Tibial nerve (tissue), 4 donors: ENCODE measurements at regions not wholly inside any gene's neighbourhood (a gene's known extent, or its start where the extent isn't known, plus 50 kb on each side); places are given as distances from the start of the nearest gene placed in this dataset.

Experiments used
- DNase-seq, 2 donors: peaks; one replicate each; pipeline ENCODE4 v3.0.0-alpha.2; 2019; ENCODE audit warnings: low spot score in 2 of 2
- H3K27ac ChIP-seq, 4 donors: fragments of 200-600 bp; sonication (generic) in 3 of 4; one replicate each; pipeline ENCODE4 v1.5.1; 2017 to 2019; ENCODE audit warnings: mild to moderate bottlenecking in 1 of 4
- H3K27me3 ChIP-seq, 2 donors: fragments of 200-600 bp; sonication (generic) in 1 of 2; one replicate each; pipeline versions ENCODE4 v1.5.1 to v1.6.0; 2017 to 2019
- H3K36me3 ChIP-seq, 3 donors: fragments of 200-600 bp; sonication (generic); one replicate each; pipeline ENCODE4 v1.5.1; 2018 to 2019
- H3K4me1 ChIP-seq, 4 donors: fragments of 200-600 bp; sonication (generic) in 3 of 4; one replicate each; pipeline ENCODE4 v1.5.1; 2017 to 2019
- H3K4me3 ChIP-seq, 4 donors: fragments of 200-600 bp; sonication (generic) in 3 of 4; one replicate each; pipeline ENCODE4 v1.5.1; 2017 to 2019; ENCODE audit warnings: mild to moderate bottlenecking in 1 of 4, moderate library complexity in 1 of 4
- H3K9me3 ChIP-seq, 4 donors: fragments of 200-600 bp; sonication (generic) in 3 of 4; one replicate each; pipeline ENCODE4 v1.5.1; 2017 to 2019
- CTCF ChIP-seq, 5 experiments: fragments of 200-600 bp in 3 of 5; fragments of 450-650 bp in 2 of 5; sonication (generic) in 3 of 5; IDR thresholded peaks; one replicate each; pipeline ENCODE4 v1.5.1; 2016 to 2019; ENCODE audit warnings: antibody characterized with exemption in 5 of 5, mild to moderate bottlenecking in 3 of 5, moderate library complexity in 2 of 5
- EP300 ChIP-seq, 2 donors: sonication (generic); formaldehyde crosslinking; IDR thresholded peaks; one replicate each; pipeline ENCODE4 v1.6.1; 2017; ENCODE audit warnings: antibody characterized with exemption in 2 of 2, mild to moderate bottlenecking in 1 of 2
- POLR2A ChIP-seq, 2 donors: fragments of 450-650 bp; IDR thresholded peaks; one replicate each; pipeline ENCODE4 v1.6.1; 2017; ENCODE audit warnings: antibody characterized with exemption in 2 of 2, mild to moderate bottlenecking in 2 of 2, moderate library complexity in 2 of 2
- WGBS, 2 donors: methylation state at CpG; one replicate each; pipeline ENCODE4 v1.1.5; 2018; 5-methylcytosine and 5-hydroxymethylcytosine counted together

- H3K4me1 ChIP-seq: peaks cover 0 to 18% (median 0%) of the 10 kb centered on the region in 4 donors
- H3K27ac ChIP-seq: no peak overlapping the region
- no peak for DNase-seq
- 50 to 55% methylated on average over 9 to 10 of the region's 10 CpGs for WGBS, 2 donors
- TF ChIP-seq CTCF (IDR thresholded peaks at IDR 0.05) (no peak), EP300 (IDR thresholded peaks at IDR 0.05) (no peak), POLR2A (IDR thresholded peaks at IDR 0.05) (no peak)
- H3K27me3 ChIP-seq: no peaks in the 10 kb centered on the region
- H3K9me3 ChIP-seq: no peaks in the 10 kb centered on the region
- H3K36me3 ChIP-seq: no peaks in the 10 kb centered on the region
- no peak overlapping the region for H3K4me3 ChIP-seq
These were observed 51.9 kb upstream of the TSPAN11 start for GRCh38 chr12:30874455-30875321.

GRCh38 chr12:30870491-30871265, 55.9 kb upstream of the TSPAN11 start:
- TF ChIP-seq EP300 (IDR thresholded peaks at IDR 0.05): no peak
- no peak for TF ChIP-seq POLR2A (IDR thresholded peaks at IDR 0.05)
- no peak for TF ChIP-seq CTCF (IDR thresholded peaks at IDR 0.05)
- no peaks in the 10 kb centered on the region for H3K27me3 ChIP-seq
- peaks cover 0 to 4% (median 2%) of the 10 kb centered on the region in 4 donors for H3K9me3 ChIP-seq
- DNase-seq: no peak
- WGBS, 2 donors: 87 to 94% methylated on average over 7 of the region's 7 CpGs
- peaks cover 0 to 16% (median 0%) of the 10 kb centered on the region in 4 donors for H3K4me1 ChIP-seq
- H3K36me3 ChIP-seq: no peaks in the 10 kb centered on the region
- no peak overlapping the region for H3K4me3 ChIP-seq
- H3K27ac ChIP-seq: no peak overlapping the region

- no peak for DNase-seq
- H3K36me3 ChIP-seq: no peaks in the 10 kb centered on the region
- no peak overlapping the region for H3K4me3 ChIP-seq
- no peak overlapping the region for H3K27ac ChIP-seq
- no peaks in the 10 kb centered on the region for H3K27me3 ChIP-seq
- H3K4me1 ChIP-seq: no peaks in the 10 kb centered on the region
- H3K9me3 ChIP-seq: peaks cover 0 to 4% (median 2%) of the 10 kb centered on the region in 4 donors
- no peak for TF ChIP-seq EP300 (IDR thresholded peaks at IDR 0.05)
- no peak for TF ChIP-seq CTCF (IDR thresholded peaks at IDR 0.05)
- TF ChIP-seq POLR2A (IDR thresholded peaks at IDR 0.05): no peak
These were observed 59.1 kb upstream of the TSPAN11 start for GRCh38 chr12:30867415-30867814.

GRCh38 chr12:30866256-30866655, 60.3 kb upstream of the TSPAN11 start:
- no peak for DNase-seq
- Histone ChIP-seq H3K9me3 (peaks cover 0 to 4% (median 2%) of the 10 kb centered on the region in 4 donors), H3K4me1 (no peaks in the 10 kb centered on the region), H3K36me3 (no peaks in the 10 kb centered on the region), H3K4me3 (no peak overlapping the region), H3K27ac (no peak overlapping the region), H3K27me3 (no peaks in the 10 kb centered on the region)
- no peak for TF ChIP-seq POLR2A (IDR thresholded peaks at IDR 0.05)
- no peak for TF ChIP-seq CTCF (IDR thresholded peaks at IDR 0.05)
- TF ChIP-seq EP300 (IDR thresholded peaks at IDR 0.05): no peak
- WGBS, 2 donors: 93 to 94% methylated on average over 1 of the region's 1 CpG

GRCh38 chr12:30863839-30864238, 62.7 kb upstream of the TSPAN11 start:
- TF ChIP-seq EP300 (IDR thresholded peaks at IDR 0.05): no peak
- no peak for TF ChIP-seq POLR2A (IDR thresholded peaks at IDR 0.05)
- no peak for TF ChIP-seq CTCF (IDR thresholded peaks at IDR 0.05)
- 79% methylated on average over 2 of the region's 2 CpGs for WGBS, 2 donors
- H3K4me3 ChIP-seq: no peak overlapping the region

More at GRCh38 chr12:30863839-30864238, 62.7 kb upstream of the TSPAN11 start:
- Histone ChIP-seq H3K4me1 (no peaks in the 10 kb centered on the region), H3K36me3 (no peaks in the 10 kb centered on the region), H3K9me3 (peaks cover 0 to 4% (median 2%) of the 10 kb centered on the region in 4 donors), H3K27ac (no peak overlapping the region), H3K27me3 (no peaks in the 10 kb centered on the region)
- no peak for DNase-seq
